Gastroesophageal sphincter (tissue), 4 donors: ENCODE measurements at regions not wholly inside any gene's neighbourhood (a gene's known extent, or its start where the extent isn't known, plus 50 kb on each side); places are given as distances from the start of the nearest gene placed in this dataset.
"Not testable (repeated sequence)": the region's sequence is repeated elsewhere in the genome, so short reads cannot be mapped to it uniquely, and the experiment has no call there.

Source experiments
- ATAC-seq: fragments of 150-250 bp; one replicate; pipeline ENCODE4 v1.9.1; 2016; ENCODE audit warnings: mild to moderate bottlenecking, moderate library complexity
- H3K27ac ChIP-seq, 4 donors: fragments of 200-600 bp; sonication (generic) in 3 of 4; 1 replicate in 3 of 4; 2 replicates in 1 of 4; pipeline ENCODE4 v1.5.1; 2016 to 2019
- H3K27me3 ChIP-seq: fragments of 200-600 bp; sonication (generic); one replicate; pipeline ENCODE4 v1.5.1; 2019
- H3K36me3 ChIP-seq, 2 donors: fragments of 200-600 bp; sonication (generic); one replicate each; pipeline ENCODE4 v1.5.1; 2019; ENCODE audit warnings: control low read depth in 1 of 2
- H3K4me1 ChIP-seq, 3 donors: fragments of 200-600 bp; sonication (generic); 1 replicate in 2 of 3; 2 replicates in 1 of 3; pipeline ENCODE4 v1.5.1; 2016 to 2019; ENCODE audit warnings: control low read depth in 2 of 3
- H3K4me3 ChIP-seq, 2 donors: fragments of 200-600 bp; sonication (generic); one replicate each; pipeline ENCODE4 v1.5.1; 2019; ENCODE audit warnings: mild to moderate bottlenecking in 1 of 2, moderate library complexity in 1 of 2
- H3K9me3 ChIP-seq, 3 donors: fragments of 200-600 bp; sonication (generic); one replicate each; pipeline ENCODE4 v1.5.1; 2017 to 2019; ENCODE audit warnings: control low read depth in 2 of 3
- CTCF ChIP-seq, 4 experiments: fragments of 200-600 bp in 2 of 4; fragments of 450-650 bp in 2 of 4; sonication (generic) in 1 of 4; IDR thresholded peaks; one replicate each; pipeline ENCODE4 v1.5.1; 2017 to 2019; ENCODE audit warnings: antibody characterized with exemption in 4 of 4, mild to moderate bottlenecking in 2 of 4, moderate library complexity in 2 of 4
- EP300 ChIP-seq: sonication (generic); formaldehyde crosslinking; IDR thresholded peaks from one replicate; pipeline ENCODE4 v1.6.1; 2017; ENCODE audit warnings: antibody characterized with exemption, mild to moderate bottlenecking
- POLR2A ChIP-seq, 2 donors: fragments of 450-650 bp; IDR thresholded peaks; one replicate each; pipeline ENCODE4 v1.6.1; 2017; ENCODE audit warnings: antibody characterized with exemption in 2 of 2, mild to moderate bottlenecking in 2 of 2, moderate library complexity in 1 of 2
- POLR2AphosphoS5 ChIP-seq: sonication (generic); formaldehyde crosslinking; IDR thresholded peaks from one replicate; pipeline ENCODE4 v1.6.1; 2017; ENCODE audit warnings: antibody characterized with exemption
- WGBS, 2 donors: methylation state at CpG; one replicate each; pipeline ENCODE4 v1.1.5; 2018; ENCODE audit warnings: low coverage in 1 of 2; 5-methylcytosine and 5-hydroxymethylcytosine counted together

GRCh38 chr9:42368279-42368881, 184.9 kb downstream of the SPATA31A6 start:
- 13 to 18% methylated on average over 1 of the region's 1 CpG for WGBS, 2 donors

GRCh38 chr9:42370172-42370571, 186.7 kb downstream of the SPATA31A6 start:
- not testable (repeated sequence) for H3K36me3 ChIP-seq, H3K4me3 ChIP-seq, H3K27me3 ChIP-seq, H3K4me1 ChIP-seq, H3K9me3 ChIP-seq, H3K27ac ChIP-seq, ATAC-seq
- WGBS, 2 donors = 0% methylated on average over 1 of the region's 3 CpGs; no CpG with 5 or more reads in 1 of the 2 donors

More at GRCh38 chr9:42368279-42368881, 184.9 kb downstream of the SPATA31A6 start:
- H3K9me3 ChIP-seq, H3K4me3 ChIP-seq, H3K27ac ChIP-seq, H3K36me3 ChIP-seq, H3K4me1 ChIP-seq, ATAC-seq, H3K27me3 ChIP-seq: not testable (repeated sequence)

GRCh38 chr9:42371417-42371816, 188.0 kb downstream of the SPATA31A6 start:
- H3K9me3 ChIP-seq, H3K27me3 ChIP-seq, H3K27ac ChIP-seq, H3K4me3 ChIP-seq, H3K36me3 ChIP-seq, ATAC-seq, H3K4me1 ChIP-seq: not testable (repeated sequence)
- 80 to 100% methylated on average over 1 of the region's 1 CpG for WGBS, 2 donors

GRCh38 chr9:42377530-42378417, 194.3 kb downstream of the SPATA31A6 start:
- not testable (repeated sequence) for H3K4me3 ChIP-seq, H3K36me3 ChIP-seq, H3K4me1 ChIP-seq, H3K27ac ChIP-seq, H3K27me3 ChIP-seq, H3K9me3 ChIP-seq
- peak; percentile 21 for ATAC-seq
- WGBS, 2 donors = 85 to 91% methylated on average over 8 to 16 of the region's 23 CpGs

GRCh38 chr9:42378418-42378815, 195.0 kb downstream of the SPATA31A6 start:
- H3K27ac ChIP-seq = no peak overlapping the region
- TF ChIP-seq POLR2AphosphoS5 (no peak), EP300 (no peak), CTCF (IDR thresholded peaks at IDR 0.05) (no peak), POLR2A (IDR thresholded peaks at IDR 0.05) (no peak)
- no peaks in the 10 kb centered on the region for H3K27me3 ChIP-seq
- H3K4me3 ChIP-seq = no peak overlapping the region
- ATAC-seq = no peak
- no peaks in the 10 kb centered on the region for H3K36me3 ChIP-seq
- H3K4me1 ChIP-seq = no peaks in the 10 kb centered on the region
- no peaks in the 10 kb centered on the region for H3K9me3 ChIP-seq
- 63 to 86% methylated on average over 2 of the region's 2 CpGs for WGBS, 2 donors

GRCh38 chr9:42379602-42380001, 196.1 kb downstream of the SPATA31A6 start:
- H3K27me3 ChIP-seq, H3K4me1 ChIP-seq, H3K4me3 ChIP-seq, H3K9me3 ChIP-seq, H3K27ac ChIP-seq, ATAC-seq, H3K36me3 ChIP-seq: not testable (repeated sequence)
- WGBS, 2 donors = 36 to 60% methylated on average over 1 of the region's 1 CpG

GRCh38 chr9:42384585-42384984, 201.1 kb downstream of the SPATA31A6 start:
- WGBS, 2 donors = 96 to 100% methylated on average over 1 to 4 of the region's 24 CpGs
- not testable (repeated sequence) for H3K27me3 ChIP-seq, H3K27ac ChIP-seq, H3K9me3 ChIP-seq, H3K4me3 ChIP-seq, H3K36me3 ChIP-seq, H3K4me1 ChIP-seq, ATAC-seq

GRCh38 chr9:42385574-42386120, 202.2 kb downstream of the SPATA31A6 start:
- not testable (repeated sequence) for H3K4me3 ChIP-seq, H3K27me3 ChIP-seq, ATAC-seq, H3K9me3 ChIP-seq, H3K4me1 ChIP-seq, H3K36me3 ChIP-seq
- 34 to 56% methylated on average over 3 to 7 of the region's 11 CpGs for WGBS, 2 donors
- peak overlapping the region in 3 of 4 donors; percentile 63 to 76 (median 70) for H3K27ac ChIP-seq
